ENCODE measurements at regions not wholly inside any gene's neighbourhood (a gene's known extent, or its start where the extent isn't known, plus 50 kb on each side); places are given as distances from the start of the nearest gene placed in this dataset.

DNA sequence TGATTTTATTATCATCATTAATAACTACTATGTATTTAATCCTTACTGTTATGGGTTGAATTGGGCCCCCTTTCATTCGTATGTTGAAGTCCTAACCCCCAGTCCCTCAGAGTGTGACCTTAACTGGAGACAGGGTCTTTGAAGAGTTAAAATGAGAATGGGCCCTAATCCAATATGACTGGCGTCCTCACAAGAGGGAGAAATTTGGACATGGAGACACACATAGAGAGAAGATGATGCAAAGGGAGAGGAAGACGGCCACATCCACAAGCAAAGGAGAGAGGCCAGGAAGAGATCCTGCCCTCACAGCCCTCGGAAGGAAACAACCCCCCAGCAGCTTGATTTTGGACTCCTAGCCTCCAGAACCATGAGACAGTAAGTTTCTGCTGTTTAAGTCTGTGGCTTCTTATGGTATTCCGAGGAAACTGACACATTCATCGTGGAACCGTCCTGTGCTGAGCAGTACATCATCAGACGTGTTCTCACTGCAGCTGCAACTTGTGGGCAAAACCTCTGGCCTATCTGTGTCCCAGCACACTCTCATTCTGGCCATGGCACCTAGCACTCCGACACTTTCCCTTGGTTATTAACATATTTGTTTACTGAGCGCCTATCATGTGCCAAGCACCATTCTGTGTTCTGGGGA lies 127.6 kb downstream of the SLC38A6 start:
- no peak for DNase-seq (ENCODE audit: low read depth)

DNA sequence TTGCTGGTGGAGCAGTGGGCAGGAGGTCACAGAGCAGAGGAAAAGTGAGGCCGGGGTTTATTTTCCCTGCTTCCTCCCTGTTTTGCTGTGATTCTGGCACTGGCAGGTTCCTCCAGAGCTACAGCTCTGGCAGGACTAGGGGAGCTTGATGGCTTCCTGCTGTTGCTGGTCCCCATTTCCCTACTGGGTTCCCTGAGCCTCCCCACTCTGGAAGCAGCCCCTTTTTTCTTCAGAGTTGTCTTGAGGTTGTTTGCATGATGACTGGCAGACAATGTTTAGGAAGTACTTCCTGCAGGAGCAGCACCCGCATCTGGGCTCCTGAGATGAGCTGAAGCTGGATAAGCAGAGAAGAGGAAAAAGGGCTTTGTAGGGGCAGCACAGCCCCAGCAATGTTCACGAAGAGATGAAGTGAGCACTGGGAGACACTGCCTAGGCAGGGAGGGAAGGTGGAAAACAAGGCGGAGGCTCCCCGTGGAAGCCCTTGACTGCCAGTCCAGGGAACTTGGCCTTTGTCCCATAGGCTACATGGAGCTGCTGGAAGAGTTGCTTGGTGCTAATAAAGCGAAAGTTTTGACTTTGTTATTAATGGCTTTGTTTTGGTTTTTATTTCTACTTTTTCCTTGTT lies 126.9 kb downstream of the SLC38A6 start:
- no peak for DNase-seq (ENCODE audit: low read depth)

DNA sequence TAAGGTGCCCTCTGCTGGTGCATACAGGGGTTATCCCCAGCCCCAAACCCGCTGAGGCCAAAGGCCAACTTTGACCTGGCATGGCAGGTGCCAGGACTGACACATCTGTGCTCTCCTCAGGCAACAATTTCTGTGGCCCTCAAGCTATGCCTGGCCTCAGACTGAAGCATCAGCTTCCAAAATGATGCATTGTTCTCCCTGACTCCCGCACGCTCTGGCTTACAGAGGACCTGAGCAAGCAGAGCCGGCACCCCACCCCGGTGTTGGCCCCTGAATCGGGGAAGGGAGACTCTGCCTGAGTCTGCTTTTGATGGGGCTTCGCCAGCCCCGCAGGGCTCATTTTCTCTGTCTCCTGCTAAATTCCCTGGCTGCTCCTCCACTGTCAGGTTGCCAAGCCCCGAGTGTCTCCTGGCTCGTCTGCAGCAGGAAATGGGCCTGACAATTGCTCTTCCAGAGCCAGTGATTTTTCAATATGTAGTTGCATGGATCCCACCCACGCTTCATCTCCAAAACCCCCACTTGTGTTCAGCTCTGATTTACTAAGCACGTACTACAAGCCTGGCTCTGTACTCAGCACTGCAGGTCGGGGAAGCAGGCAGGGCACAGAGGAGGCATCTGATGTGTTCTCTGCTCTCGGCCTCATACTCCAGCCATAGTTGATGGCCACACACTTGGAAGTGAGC lies 126.1 kb downstream of the SLC38A6 start:
- no peak for DNase-seq (ENCODE audit: low read depth)

DNA sequence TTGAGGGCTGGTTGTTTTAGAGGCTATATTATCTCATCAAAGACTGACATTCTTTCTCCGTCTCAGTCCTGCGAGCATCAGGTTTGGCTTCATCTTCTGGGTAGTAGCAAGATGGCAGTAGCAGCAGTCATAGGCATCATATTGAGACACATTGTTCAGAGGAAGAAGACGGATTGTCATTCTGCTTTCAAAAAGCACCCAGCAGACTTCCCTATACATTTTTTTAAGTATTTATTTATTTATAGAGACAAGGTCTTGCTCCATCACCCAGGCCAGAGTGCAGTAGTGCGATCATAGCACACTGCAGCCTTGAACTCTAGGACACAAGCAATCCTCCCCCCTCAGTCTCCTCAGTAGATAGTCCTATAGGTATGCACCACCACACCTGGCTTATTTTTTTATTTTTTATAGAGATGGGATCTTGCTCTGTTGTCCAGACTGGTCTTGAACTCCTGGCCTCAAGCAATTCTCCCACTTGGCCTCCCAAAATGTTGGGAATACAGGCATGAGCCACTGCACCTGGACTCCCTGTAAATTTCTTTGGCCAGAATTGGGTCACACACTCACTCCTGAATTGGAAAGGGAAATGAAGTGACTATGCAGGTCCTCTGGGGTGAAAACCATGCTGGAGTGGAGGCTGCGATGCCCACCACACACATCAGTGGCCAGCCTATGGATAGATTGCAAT lies 125.4 kb downstream of the SLC38A6 start:
- DNase-seq (ENCODE audit: low read depth) = no peak

DNA sequence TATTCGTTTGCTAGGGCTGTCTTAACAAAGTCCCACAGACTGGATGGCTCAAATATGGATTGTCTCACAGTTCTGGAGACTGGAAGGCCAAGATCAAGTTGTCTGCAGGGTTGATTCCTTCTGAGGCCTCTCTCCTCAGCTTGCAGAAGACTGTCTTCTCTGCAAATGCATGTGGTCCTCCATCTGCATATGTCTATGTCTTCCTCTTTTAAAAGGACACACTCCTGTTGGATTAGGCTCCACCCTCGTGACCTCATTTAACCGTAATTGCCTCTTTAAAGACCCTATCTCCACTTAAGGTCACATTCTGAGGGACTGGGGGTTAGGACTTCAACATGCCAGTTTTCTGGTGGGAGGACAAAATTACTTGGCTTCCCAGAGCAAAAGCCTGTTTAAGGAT lies 123.3 kb downstream of the SLC38A6 start:
- no peak for DNase-seq (ENCODE audit: low read depth)

DNA sequence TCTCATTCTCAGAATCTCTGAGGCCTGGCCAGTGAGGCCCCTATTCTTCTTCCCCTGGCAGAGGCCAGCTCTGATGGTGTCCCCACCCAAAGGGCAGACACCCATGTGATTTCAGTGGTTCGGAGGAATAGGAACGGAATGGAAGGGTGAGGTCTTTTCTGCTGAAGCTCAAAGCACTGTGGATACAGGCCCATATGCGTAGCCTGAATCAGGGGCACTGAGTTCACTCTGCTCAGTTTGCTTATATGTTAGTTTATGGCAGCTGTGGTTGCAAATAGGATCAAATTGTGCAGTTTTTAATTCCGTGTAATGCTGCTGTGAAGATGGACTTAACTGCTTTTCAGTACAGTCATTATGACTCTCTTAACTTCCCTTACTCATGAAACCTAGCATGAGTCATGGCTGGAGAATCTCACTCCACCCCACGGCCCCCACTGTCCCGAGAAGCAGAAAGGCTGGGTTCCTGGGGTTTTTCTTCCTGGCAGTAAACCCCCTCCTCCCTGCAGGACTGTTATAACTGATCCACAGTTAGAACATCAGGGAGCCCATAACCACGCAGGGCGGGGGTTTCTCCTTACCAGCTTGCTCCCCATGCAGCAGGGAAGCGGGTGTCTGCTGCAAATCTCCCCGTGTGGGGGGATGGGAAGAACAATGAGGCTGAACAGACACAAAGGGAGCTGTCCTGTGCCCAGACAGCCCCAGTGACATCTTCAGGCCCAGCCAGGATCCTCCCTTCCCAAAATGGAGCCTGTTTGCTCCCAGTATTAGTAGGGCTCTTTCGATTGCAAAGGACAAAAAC lies 122.7 kb downstream of the SLC38A6 start:
- DNase-seq (ENCODE audit: low read depth) = no peak

DNA sequence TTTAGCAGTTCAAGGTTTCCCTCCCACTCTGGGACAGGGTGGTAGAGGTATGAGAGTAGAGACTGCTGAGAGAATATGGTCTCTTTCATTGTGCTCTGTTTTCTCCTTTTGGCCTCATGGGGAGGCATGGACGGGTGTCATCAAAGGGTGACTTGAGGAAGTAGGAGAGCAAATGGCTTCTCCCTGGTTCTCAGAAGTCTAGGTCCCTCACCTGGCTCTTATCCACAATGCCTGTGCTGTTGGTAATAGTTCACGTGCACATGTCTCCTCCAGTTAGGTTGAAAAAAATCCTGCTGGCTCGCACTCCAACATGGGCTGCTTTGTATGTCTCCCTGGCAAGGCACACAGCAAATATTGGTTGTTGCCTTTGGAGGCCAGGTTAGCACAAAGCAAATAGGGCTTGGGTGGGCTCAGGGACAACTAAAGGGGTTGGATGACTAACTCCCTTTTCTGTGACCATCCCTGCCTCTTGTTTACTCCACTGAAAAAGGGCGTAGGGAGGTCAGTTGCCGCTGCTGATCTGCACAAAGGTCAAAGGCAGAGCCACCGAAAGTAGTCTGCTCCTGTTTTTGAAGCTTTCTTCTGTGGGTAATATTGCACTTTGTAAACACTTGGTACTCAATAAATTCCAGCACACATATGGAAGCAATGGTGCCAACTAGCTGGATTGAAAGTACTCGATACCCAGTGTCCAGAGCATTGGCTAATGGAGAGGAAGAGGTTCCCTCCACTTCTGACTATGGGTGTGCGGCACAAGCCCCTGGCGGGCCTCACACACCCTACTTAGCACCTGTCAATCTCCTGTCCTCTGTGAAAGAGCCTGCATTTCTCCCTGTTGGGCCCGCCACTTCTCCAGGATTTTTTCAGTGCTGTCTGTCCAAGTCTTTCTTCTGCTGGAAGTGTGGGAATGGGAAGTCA lies 121.8 kb downstream of the SLC38A6 start:
- DNase-seq (ENCODE audit: low read depth) = no peak
